Renal cortex interstitium (tissue), 11 donors: ENCODE measurements at regions not wholly inside any gene's neighbourhood (a gene's known extent, or its start where the extent isn't known, plus 50 kb on each side); places are given as distances from the start of the nearest gene placed in this dataset.
A peak's percentile ranks its signal among the peaks of the same experiment; 100 is the strongest.
"Not testable (repeated sequence)": the region's sequence is repeated elsewhere in the genome, so short reads cannot be mapped to it uniquely, and the experiment has no call there.

Source experiments
- DNase-seq, 11 donors: peaks; one replicate each; pipeline ENCODE4 v3.0.0-alpha.2; 2013; ENCODE audit warnings: low read depth in 9 of 11, low spot score in 4 of 11; ENCODE audit errors: extremely low read depth in 1 of 11

- no peak for DNase-seq
Observed at GRCh38 chr7:3133811-3134385, 90.2 kb upstream of the CARD11 start.

- no peak for DNase-seq
Observed at GRCh38 chr7:3134745-3135144, 91.1 kb upstream of the CARD11 start.

DNA sequence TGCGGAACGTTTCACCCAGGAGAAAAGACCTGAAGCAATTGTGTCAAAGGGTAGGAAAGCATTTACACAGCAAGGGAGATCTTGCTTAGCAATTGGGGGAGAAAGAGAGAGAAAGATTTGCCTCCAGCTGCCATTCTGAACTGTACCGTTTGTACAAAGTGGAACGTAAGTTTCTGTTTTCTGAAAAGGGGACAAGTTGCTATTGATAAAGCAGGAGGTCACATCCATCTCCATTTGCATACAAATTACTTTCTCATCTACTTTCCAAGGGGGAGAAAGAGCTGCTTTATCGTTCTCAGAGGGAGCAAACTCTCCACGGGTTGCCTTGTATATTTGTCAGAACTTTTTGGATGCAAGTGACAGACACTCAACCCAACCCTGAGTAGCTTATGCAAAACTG, 92.0 kb upstream of the CARD11 start:
- no peak for DNase-seq

DNA sequence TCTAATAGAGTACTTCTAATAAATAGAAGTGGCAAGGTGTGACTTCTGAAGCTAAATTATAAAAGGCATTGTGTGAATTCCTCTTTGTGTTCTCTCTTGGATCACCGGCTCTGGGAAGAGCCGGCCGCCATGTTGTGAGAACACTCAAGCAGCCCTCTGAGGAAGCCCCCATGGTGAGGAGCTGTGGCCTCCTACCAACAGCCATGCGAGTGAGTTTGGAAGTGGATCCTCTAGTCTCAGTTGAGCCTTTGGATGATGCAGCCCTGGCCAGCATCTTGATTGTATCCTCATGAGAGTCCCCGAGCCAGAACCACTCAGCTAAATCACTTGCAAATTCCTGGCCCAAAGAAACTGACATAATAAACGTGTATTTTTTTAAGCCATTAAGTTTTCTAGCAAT, 94.5 kb upstream of the CARD11 start:
- no peak for DNase-seq

GRCh38 chr7:3138997-3139396, 95.3 kb upstream of the CARD11 start:
- DNase-seq, result no peak

DNA sequence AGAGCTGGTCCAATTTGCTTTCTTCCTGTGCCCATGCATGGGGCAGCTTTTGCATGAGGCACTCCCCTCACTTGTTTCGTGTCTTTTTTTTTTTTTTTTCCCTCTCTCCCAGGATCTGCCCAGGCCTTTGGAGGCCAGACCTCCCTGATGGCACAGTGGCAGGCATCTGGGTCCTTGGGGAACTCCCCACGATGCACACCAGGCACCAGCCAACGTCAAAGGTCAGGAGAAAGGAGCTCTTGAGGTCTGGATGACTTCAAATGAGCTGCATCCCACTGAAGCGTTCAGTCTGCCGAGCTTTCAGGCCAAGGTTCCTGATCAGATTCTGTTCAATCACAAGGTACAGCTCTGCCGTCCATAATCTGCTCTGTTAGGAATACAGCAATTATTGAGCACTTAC, 97.2 kb upstream of the CARD11 start:
- no peak for DNase-seq

DNA sequence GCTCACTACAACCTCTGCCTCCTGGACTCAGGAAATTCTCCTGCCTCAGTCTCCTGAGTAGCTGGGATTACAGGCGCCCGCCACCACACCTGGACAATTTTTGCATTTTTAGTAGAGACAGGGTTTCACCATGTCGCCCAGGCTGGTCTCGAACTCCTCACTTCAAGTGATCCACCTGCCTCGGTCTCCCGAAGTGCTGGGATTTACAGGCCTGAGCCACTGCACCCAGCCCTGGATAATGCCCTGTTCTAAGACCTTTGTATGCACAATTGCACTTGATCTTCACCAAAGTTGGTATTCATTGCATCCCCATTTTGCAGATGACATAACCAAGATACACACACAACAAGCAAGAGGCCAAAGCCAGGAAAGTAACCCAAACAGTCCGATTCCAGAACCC, 97.7 kb upstream of the CARD11 start:
- no peak for DNase-seq

DNA sequence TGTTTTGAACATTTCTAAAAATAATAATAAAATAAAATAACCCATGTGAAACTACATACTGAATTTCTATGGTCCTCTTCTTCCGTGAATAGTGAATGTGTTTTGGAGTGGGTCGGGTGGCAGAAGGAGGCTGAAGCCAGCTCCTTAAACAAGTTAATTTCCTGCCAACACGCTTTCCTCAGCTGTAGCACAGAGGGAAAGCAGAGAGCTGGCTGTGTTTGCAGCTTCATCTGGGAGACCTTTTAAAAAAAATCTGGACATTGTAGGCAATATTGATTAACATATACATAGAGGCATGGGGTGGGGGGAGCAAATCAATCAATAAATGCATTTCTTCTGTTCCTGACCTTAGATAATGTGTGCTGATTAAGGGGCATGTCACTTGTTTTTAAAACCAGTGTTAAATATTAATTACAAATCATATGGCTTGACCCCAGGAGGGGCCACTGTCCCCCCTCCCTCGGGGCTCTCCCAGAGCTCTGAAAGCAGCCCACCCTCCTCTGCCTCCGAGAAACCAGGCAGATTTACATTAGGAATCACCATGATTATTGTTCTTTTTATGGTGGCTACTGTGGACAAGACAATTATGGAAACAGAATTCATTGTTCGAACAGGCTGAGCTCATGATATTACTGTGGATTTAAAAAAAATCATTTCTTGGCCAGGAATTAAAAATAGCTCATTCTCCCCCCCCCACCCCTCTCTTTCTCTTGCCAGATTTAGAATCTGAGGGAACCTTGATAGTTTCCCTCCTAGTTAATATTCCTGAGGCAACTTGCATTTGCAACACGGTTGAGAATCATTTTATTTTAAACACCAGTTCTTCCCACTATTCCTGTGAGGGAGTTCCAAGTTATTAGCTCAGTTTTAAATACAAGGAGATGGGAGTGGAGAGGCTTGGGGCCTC, 100.5 kb upstream of the CARD11 start:
- DNase-seq, result no peak

DNA sequence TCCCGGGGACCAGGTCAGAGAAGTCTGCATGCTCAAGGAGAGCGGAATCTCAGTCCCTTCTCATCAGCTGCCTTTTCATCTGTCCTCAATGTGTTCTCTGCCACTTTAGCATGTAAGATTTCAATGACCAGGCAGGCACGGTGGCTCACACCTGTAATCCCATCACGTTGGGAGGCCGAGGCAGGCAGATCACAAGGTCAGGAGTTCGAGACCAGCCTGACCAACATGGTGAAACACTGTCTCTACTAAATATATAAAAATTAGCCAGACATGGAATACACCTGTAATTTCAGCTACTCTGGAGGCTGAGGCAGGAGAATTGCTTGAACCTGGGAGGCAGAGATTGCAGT, 101.1 kb upstream of the CARD11 start:
- not testable (repeated sequence) for DNase-seq

DNA sequence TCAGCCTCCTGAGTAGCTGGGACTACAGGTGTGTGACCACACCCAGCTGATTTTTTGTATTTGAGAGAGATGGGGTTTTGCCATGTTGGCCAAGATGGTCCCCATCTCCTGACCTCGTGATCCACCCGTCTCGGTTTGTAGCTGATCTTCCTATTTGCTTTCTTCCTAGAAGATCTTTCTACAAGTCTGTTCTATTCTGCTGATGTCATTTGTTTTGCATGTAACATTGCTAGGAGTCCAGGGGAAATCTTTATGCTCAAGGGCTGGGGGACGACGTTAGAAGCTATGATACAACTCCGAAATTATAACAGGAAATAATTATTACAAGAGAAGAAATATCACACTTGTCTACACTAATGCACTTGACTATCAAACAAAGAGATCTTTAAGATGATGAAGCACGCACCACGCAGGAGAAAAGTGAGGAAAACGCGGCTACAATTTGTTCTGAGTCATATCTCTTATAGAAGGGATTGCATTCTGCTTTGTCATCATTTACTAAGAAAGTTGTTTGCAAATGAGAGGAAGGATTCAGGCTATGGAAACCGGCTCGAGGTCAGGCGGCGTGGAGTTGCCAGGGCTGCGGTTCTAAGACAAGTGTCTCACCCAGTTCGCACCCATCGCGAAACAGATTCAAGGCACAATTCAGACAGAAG, 103.0 kb upstream of the CARD11 start:
- DNase-seq, result no peak

DNA sequence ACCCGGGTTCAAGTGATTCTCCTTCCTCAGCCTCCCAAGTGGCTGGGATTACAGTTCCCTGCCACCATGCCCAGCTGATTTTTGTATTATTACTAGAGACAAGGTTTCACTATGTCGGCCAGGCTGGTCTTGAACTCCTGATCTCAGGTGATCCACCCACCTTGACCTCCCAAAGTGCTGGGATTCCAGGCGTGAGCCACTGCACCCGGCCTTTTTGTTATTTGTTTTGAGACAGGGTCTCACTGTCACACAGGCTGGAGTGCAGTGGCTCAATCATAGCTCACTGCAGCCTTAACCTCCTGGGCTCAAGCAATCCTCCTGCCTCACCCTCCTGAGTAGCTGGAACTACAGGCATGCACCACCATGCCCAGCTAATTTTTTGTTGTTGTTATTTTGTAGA, 104.8 kb upstream of the CARD11 start:
- not testable (repeated sequence) for DNase-seq

- DNase-seq, result no peak
Observed at GRCh38 chr7:3149231-3149995, 105.7 kb upstream of the CARD11 start.

DNA sequence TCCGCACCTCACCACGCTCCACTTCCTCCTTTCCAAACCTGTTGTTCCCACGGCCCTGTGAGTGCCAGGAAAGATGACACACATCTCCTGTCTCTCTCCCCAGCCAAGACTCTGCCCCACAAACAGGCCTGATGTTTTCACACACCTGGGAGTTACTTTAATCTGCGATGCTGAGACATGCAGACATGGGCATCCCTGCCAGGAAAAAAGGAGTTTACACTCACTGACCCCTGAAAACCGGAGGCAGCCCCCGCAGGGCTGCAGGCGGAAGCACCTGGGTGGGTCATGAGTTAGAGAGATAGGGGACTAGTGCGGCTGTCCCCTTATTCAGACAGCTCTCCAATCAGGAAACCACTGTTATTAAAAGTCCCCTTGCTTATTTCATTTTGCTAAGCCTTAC, 106.4 kb upstream of the CARD11 start:
- DNase-seq, result peak in 2 of 11 donors; percentile 23 to 24

- no peak for DNase-seq
Observed at GRCh38 chr7:3151784-3152183, 108.1 kb upstream of the CARD11 start.

DNA sequence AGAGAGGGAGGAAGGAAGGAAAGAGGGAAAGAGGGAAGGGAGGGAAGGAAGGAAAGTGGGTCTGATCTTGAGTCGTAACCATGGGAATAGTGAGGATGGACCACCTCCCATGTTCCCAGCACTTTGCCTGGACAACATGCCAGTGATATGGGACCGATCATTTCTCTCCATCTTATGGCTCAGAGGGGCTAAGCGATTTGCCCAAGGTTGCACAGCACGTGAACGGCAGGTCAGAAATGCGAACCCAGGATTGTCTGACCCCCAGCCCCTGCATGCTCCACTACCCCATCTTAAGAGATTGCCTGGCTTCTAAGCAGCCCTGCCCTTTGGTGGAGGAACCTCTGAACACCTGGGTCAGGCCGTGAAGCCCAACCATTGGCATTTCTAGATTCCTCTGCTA, 109.0 kb upstream of the CARD11 start:
- no peak for DNase-seq

- DNase-seq, result no peak
Observed at GRCh38 chr7:3153118-3153517, 109.5 kb upstream of the CARD11 start.

DNA sequence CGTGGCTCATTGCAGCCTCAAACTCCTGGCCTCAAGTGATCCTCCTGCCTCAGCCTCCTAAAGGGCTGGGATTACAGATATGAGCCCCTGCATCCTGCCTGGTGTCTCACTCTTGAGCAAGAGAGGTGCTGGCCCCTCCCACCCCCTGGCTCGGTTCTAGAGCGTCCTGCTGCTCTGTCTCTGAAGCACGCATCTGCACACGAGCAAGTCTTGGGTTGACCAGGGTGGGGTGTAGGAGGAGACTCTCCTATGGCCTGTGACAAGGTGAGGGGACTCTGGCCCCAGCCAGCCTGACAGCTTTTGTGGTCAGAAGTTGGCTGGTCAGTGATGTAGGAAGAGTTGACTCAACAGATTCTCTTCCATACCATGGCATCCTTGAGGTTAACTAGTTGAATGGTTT, 110.7 kb upstream of the CARD11 start:
- DNase-seq, result no peak

DNA sequence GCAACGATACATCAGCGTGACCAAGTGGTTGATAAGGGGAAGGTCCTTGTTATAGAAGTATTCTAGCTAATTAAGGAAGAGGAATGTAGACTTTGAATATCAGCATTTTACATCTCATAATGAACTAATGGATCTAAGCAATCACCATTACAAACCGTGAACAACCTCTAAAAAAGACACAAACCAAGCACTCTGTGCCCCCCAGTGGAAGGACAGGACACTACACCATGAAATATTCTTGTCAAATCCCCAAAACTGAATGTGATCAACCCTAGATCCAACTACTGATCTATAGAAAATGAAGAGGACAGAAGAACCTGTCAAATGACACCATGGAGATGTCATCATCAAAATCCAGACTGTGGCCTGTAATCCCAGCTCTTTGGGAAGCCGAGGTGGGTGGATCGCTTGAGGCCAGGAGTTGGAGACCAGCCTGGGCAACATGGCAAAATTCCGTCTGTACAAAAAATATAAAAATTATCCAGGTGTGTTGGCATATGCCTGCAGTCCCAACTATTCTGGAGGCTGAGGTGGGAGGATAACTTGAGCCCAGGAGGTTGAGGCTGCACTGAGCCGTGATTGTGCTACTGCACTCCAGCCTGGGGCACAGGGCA, 111.3 kb upstream of the CARD11 start:
- DNase-seq, result peak in 1 of 11 donors; percentile 49

DNA sequence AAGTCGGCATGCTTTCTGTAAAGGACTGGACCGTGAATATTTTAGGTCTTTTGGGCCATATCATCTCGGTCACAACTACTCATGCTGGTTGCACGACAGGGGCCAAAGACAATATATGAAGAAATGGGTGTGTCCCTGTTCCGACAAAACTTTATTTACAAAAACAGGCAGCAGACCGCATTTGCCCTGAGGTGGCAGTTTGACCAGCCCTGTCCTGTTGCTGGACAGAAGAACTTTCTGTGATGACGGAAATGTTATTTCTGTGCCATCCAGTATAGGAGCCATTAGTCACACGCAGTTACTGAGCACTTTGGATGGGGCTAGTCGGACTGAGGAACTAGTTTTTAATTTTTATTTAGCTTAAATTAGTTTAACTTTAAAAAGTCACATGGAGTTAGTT, 112.8 kb upstream of the CARD11 start:
- DNase-seq, result no peak
